Small intestine (tissue), 7 donors: ENCODE measurements at regions not wholly inside any gene's neighbourhood (a gene's known extent, or its start where the extent isn't known, plus 50 kb on each side); places are given as distances from the start of the nearest gene placed in this dataset.
A peak's percentile ranks its signal among the peaks of the same experiment; 100 is the strongest.
"Not testable (repeated sequence)": the region's sequence is repeated elsewhere in the genome, so short reads cannot be mapped to it uniquely, and the experiment has no call there.

Experiments
- DNase-seq, 2 donors: peaks; one replicate each; pipeline versions ENCODE4 v3.0.0 to v3.0.0-alpha.2; 2013
- FAIRE-seq: peaks from 2 replicates; lab custom pipeline; 2012; peaks lifted over from hg19 to GRCh38; lab: Jason Lieb, UNC
- H3K27ac ChIP-seq, 3 donors: one replicate each; pipeline ENCODE4 v1.5.1; 2013; ENCODE audit warnings: low read length in 2 of 3, mild to moderate bottlenecking in 2 of 3, control low read depth in 1 of 3, inconsistent platforms in 1 of 3, low read depth in 1 of 3, moderate library complexity in 1 of 3
- H3K27me3 ChIP-seq, 3 donors: one replicate each; pipeline ENCODE4 v1.6.1; 2013; ENCODE audit warnings: low read length in 3 of 3, inconsistent platforms in 1 of 3; ENCODE audit not compliant: control insufficient read depth in 3 of 3, insufficient read depth in 3 of 3
- H3K36me3 ChIP-seq, 3 donors: one replicate each; pipeline ENCODE4 v1.6.1; 2013; ENCODE audit warnings: low read length in 3 of 3, inconsistent platforms in 1 of 3, low read depth in 1 of 3, mild to moderate bottlenecking in 1 of 3, moderate library complexity in 1 of 3; ENCODE audit not compliant: control insufficient read depth in 3 of 3, insufficient read depth in 2 of 3
- H3K4me1 ChIP-seq, 3 donors: one replicate each; pipeline ENCODE4 v1.6.1; 2013; ENCODE audit warnings: low read length in 2 of 3, inconsistent platforms in 1 of 3, low read depth in 1 of 3, mild to moderate bottlenecking in 1 of 3, moderate library complexity in 1 of 3; ENCODE audit not compliant: control insufficient read depth in 3 of 3, insufficient read depth in 2 of 3
- H3K4me3 ChIP-seq, 3 donors: one replicate each; pipeline ENCODE4 v1.5.1; 2013; ENCODE audit warnings: low read length in 3 of 3, control low read depth in 1 of 3, inconsistent platforms in 1 of 3, low read depth in 1 of 3, mild to moderate bottlenecking in 1 of 3, moderate library complexity in 1 of 3
- H3K9me3 ChIP-seq, 2 donors: one replicate each; pipeline ENCODE4 v1.6.1; 2013; ENCODE audit warnings: low read depth in 1 of 2, low read length in 1 of 2; ENCODE audit not compliant: control insufficient read depth in 2 of 2, insufficient read depth in 1 of 2
- WGBS, 3 donors: extraction: QIAGEN DNeasy Blood & Tissue Kit; methylation state at CpG; one replicate each; pipeline ENCODE4 v1.1.7; 2013; 5-methylcytosine and 5-hydroxymethylcytosine counted together
- donor health status: healthy with polysubstance abuse.
- donor health status: control.
- donor health status: control.
- donor health status: Bipolar disorder and iron deficiency.
- donor health status: healthy.

DNA sequence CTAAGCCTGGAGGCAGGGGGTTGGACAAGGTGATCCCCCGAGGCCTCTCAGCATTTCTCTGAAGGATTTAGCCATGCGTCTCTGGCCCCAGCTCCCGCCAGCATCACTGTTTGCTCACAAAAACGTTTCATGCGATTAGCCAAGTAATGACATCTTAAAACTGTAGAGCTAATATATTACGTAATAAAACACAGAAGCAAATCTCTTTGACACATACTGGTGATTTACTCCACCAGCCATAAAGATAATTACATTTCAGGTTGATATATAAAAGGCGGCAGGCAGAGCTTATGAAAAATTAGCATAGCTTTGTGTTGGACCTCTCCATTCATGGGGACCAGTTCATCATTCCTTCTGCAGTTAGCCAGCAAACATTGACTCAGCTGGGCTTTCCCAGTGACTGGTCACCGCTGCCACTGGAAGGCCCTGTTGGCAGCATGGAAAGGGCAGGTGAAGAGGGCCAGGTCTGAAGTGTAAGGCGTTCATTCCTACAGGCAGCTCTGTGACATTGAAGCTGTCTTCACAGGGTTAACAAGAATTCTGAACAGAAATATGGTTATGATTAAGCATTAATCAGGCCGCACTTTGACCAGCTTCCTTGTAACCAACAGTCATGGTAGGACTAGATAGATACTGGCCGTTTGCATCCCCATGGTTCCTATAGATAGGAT is 150.3 kb downstream of the NECTIN1 start:
- no peak overlapping the region for H3K4me3 ChIP-seq
- H3K27ac ChIP-seq: peak overlapping the region in 1 of 3 donors; percentile 63
- H3K27me3 ChIP-seq: no peaks in the 10 kb centered on the region
- peaks cover 2 to 18% (median 4%) of the 10 kb centered on the region in 3 donors for H3K4me1 ChIP-seq
- H3K36me3 ChIP-seq: no peaks in the 10 kb centered on the region
- 12 to 55% (median 29%) methylated on average over 11 of the region's 11 CpGs for WGBS, 3 donors
- peak; percentile 54 to 78 for DNase-seq
- FAIRE-seq: no peak
- peaks cover 0 to 6% of the 10 kb centered on the region in 2 donors for H3K9me3 ChIP-seq

DNA sequence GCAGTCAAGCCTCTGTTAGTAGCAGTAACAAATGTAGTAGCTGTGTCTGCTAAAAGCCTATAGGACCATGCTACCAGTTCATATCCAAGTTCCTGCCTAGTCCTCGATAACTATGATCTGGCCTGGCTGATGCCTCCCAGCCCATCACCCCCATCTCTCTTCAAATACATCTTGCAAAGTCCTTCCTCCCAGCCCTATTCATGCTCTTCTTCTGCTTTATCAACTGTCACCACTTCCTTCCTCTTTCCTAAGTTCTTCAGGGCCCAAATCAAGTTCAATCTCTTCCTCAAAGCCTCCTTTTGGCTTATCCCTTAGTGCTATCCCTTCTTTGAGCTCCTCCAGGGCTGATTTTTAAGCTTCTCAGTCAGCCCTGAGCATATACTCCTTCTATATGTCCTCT is 150.9 kb upstream of the THY1 start:
- Histone ChIP-seq H3K4me3 (no peak overlapping the region), H3K9me3 (no peaks in the 10 kb centered on the region)
- WGBS, 3 donors: 60 to 72% (median 62%) methylated on average over 1 of the region's 1 CpG

GRCh38 chr11:119572481-119573424 is 149.8 kb upstream of the THY1 start:
- H3K4me3 ChIP-seq: no peak overlapping the region
- H3K9me3 ChIP-seq: no peaks in the 10 kb centered on the region
- no peaks in the 10 kb centered on the region for H3K27me3 ChIP-seq
- no peaks in the 10 kb centered on the region for H3K36me3 ChIP-seq
- WGBS, 3 donors: 76 to 80% (median 79%) methylated on average over 12 to 13 of the region's 13 CpGs
- peaks cover 0 to 7% (median 6%) of the 10 kb centered on the region in 3 donors for H3K4me1 ChIP-seq
- DNase-seq (peak; percentile 16 to 90), FAIRE-seq (no peak)
- no peak overlapping the region for H3K27ac ChIP-seq

More for the DNA sequence above, 150.9 kb upstream of the THY1 start:
- no peak for DNase-seq
- no peak overlapping the region for H3K27ac ChIP-seq
- FAIRE-seq: no peak
- no peaks in the 10 kb centered on the region for H3K27me3 ChIP-seq
- peaks cover under 1 to 9% (median 7%) of the 10 kb centered on the region in 3 donors for H3K4me1 ChIP-seq
- H3K36me3 ChIP-seq: no peaks in the 10 kb centered on the region

DNA sequence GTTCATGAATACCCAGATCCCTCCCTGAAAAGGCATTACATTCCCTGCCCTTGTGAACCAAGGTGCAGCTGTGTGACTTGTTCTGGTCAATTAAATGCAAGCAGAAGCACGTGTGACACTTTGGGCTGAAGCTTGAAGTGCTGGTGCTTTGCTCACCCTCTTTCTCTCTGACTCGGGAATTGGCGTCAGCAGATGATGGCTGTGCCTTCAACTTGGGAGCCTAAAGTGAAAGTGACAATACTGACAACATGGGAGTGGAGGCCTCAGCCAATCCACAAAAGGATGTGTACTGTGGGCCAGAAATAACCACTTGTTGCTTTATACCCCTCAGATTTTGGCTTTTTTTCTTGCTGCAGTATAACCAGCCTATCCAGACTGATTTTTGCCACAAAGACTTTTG is 148.3 kb upstream of the THY1 start:
- 15 to 44% (median 16%) methylated on average over 3 of the region's 3 CpGs for WGBS, 3 donors
- DNase-seq: peak; percentile 21 to 69
- no peaks in the 10 kb centered on the region for H3K27me3 ChIP-seq
- no peak for FAIRE-seq
- peaks cover 0 to 19% (median 7%) of the 10 kb centered on the region in 3 donors for H3K4me1 ChIP-seq
- H3K27ac ChIP-seq: no peak overlapping the region
- no peaks in the 10 kb centered on the region for H3K36me3 ChIP-seq
- H3K9me3 ChIP-seq: no peaks in the 10 kb centered on the region
- H3K4me3 ChIP-seq: no peak overlapping the region

DNA sequence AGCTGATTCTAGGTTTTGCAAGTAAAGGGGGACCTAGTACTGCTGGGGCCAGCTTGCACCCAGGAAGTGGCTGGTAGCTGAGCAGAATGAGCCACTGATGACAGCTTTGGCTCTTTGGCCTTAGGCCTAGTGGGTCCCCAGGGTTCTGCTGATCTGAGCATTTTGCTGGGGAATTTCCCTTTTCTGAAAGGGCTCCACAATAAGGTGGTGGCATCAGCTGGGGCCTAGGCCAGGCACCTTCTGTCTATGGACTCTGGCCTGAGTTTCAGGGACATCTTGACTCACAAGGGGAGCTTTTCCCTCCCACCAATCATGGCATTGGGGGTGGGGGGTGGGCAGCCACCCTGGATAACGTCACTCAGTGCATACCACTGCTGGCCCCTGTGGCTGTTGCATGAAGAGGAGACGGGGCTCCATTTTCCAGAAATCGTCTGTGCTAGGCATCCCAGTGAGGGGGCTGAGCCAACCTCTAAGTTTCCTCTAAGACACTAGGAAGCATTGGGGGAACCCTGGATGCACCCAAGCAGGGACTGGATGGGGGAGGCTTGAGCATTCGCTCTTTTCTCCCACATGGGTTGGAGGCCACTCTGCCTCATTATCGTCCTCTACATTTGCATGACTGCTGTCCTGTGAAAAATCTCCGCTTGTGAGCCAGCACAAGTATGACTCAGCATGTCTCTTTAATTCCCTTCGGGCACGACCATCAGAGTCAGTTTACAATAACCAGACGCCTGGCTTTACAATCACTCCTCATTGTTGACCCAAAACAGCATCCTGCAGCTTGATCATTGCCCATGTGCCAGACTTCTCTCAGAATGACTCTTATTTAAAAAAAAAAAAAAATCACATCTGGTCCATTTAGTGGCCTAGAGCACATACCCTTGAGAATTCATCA is 145.0 kb upstream of the THY1 start:
- Histone ChIP-seq H3K9me3 (no peaks in the 10 kb centered on the region), H3K4me3 (no peak overlapping the region), H3K36me3 (no peaks in the 10 kb centered on the region), H3K27ac (peak overlapping the region in 1 of 3 donors; percentile 44), H3K27me3 (no peaks in the 10 kb centered on the region), H3K4me1 (peaks cover 0 to 21% (median 7%) of the 10 kb centered on the region in 3 donors)
- 52 to 71% (median 66%) methylated on average over 9 of the region's 9 CpGs for WGBS, 3 donors
- DNase-seq (peak in 1 of 2 donors; percentile 54), FAIRE-seq (no peak)

DNA sequence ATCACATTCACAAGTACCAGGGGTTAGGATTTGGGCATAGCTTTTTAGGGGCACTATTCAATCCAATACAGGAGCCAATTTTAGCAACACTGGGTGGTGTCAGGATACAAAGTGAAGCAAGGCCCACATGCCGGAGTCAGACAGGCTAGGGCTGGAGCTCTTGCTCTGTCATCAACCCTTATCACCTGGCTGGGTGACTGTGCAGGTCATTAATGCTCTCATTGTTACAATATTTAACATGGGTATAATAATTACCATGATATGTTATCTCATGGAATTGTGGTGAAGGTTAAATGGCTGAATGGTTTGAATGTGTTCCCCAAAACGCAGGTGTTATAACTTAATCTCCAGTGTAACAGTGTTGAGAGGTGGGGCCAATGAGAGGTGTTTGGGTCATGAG is 143.3 kb upstream of the THY1 start:
- no peaks in the 10 kb centered on the region for H3K9me3 ChIP-seq
- peak; percentile 71 to 93 for DNase-seq
- no peaks in the 10 kb centered on the region for H3K36me3 ChIP-seq
- H3K4me1 ChIP-seq: peaks cover 0 to 21% (median 0%) of the 10 kb centered on the region in 3 donors
- H3K4me3 ChIP-seq: no peak overlapping the region
- peak overlapping the region in 2 of 3 donors; percentile 48 to 77 for H3K27ac ChIP-seq
- 12 to 63% (median 40%) methylated on average over 2 of the region's 2 CpGs for WGBS, 3 donors
- H3K27me3 ChIP-seq: no peaks in the 10 kb centered on the region
- no peak for FAIRE-seq

DNA sequence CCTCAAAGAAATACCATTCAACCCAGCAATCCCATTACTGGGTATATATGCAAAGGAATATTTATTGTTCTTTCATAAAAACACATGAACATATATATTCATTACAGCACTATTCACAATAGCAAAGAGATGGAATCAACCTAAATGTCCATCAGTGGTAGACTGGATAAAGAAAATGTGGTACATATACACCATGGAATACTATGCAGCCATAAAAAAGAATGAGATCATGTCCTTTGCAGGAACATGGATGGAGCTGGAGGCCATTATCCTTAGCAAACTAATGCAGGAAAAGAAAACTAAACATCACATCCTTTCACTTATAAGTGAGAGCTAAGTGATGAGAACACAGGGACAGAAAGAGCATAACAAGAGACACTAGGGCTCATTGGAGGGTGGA is 142.7 kb upstream of the THY1 start:
- H3K36me3 ChIP-seq, FAIRE-seq, DNase-seq, H3K27me3 ChIP-seq, H3K4me3 ChIP-seq, H3K9me3 ChIP-seq: not testable (repeated sequence)
- peaks cover 0 to 21% (median 0%) of the 10 kb centered on the region in 3 donors for H3K4me1 ChIP-seq
- H3K27ac ChIP-seq: peak overlapping the region in 1 of 3 donors; percentile 77

- H3K4me1 ChIP-seq: no peaks in the 10 kb centered on the region
- no peaks in the 10 kb centered on the region for H3K27me3 ChIP-seq
- H3K4me3 ChIP-seq: no peak overlapping the region
- FAIRE-seq (no peak), DNase-seq (no peak)
- H3K27ac ChIP-seq: no peak overlapping the region
- 88 to 95% (median 93%) methylated on average over 4 of the region's 4 CpGs for WGBS, 3 donors
- H3K36me3 ChIP-seq: no peaks in the 10 kb centered on the region
- peaks cover 0 to 14% of the 10 kb centered on the region in 2 donors for H3K9me3 ChIP-seq
Observed at GRCh38 chr11:119560961-119561360, 138.0 kb upstream of the THY1 start.
